Left renal pelvis (tissue), 4 donors: ENCODE measurements at regions not wholly inside any gene's neighbourhood (a gene's known extent, or its start where the extent isn't known, plus 50 kb on each side); places are given as distances from the start of the nearest gene placed in this dataset.

ENCODE experiments used
- DNase-seq, 4 donors: peaks; one replicate each; pipeline ENCODE4 v3.0.0-alpha.2; 2013; ENCODE audit warnings: low read depth in 4 of 4, low spot score in 3 of 4

DNA sequence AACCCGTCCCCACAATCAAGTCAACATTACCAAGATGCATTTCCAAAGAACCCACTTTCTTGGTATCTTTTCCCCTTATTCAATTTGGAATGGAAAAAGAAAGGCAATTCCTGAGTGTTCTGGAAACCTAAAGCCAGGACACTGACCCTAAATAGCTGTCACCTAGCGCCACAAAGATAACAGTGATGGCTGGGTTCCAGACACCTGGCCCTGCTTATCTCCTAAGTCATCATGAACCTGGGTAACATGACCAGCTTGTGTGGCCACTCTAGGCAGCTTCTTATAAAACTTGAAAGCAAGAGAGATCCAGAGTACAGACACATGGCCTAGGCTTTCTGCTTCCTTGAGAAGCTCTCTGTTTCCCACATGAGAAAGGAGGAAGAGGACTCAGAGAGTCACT lies 95.4 kb downstream of the BOD1L2 start:
- no peak for DNase-seq

GRCh38 chr18:57243624-57244179 lies 96.8 kb downstream of the BOD1L2 start:
- DNase-seq = no peak

DNA sequence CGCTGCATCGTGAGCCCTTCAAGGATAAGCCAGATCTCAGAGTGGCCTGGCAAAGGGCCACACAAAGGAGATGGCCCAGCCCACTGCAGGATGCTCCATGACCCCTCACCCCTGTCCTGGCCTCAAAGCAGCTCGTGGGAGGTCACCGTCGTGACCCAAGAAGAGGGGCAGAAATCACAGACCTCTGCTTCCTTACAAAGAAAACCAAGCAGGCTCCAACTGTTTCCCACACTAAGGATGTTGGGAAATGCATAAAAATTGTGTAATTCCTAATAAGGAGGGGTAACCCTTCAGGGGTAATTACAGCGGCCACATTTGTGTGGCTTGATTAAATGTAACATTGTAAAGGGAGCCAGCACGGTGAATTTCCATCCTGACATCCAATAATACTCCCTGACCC lies 102.3 kb downstream of the BOD1L2 start:
- no peak for DNase-seq

- peak in 1 of 4 donors; percentile 11 for DNase-seq
These were observed 102.5 kb upstream of the ST8SIA3 start for GRCh38 chr18:57249883-57250282.

- no peak for DNase-seq
These were observed 100.6 kb upstream of the ST8SIA3 start for GRCh38 chr18:57251747-57252146.

- DNase-seq = no peak
These were observed 98.5 kb upstream of the ST8SIA3 start for GRCh38 chr18:57253903-57254302.

GRCh38 chr18:57258131-57258777 lies 94.1 kb upstream of the ST8SIA3 start:
- DNase-seq = no peak

DNA sequence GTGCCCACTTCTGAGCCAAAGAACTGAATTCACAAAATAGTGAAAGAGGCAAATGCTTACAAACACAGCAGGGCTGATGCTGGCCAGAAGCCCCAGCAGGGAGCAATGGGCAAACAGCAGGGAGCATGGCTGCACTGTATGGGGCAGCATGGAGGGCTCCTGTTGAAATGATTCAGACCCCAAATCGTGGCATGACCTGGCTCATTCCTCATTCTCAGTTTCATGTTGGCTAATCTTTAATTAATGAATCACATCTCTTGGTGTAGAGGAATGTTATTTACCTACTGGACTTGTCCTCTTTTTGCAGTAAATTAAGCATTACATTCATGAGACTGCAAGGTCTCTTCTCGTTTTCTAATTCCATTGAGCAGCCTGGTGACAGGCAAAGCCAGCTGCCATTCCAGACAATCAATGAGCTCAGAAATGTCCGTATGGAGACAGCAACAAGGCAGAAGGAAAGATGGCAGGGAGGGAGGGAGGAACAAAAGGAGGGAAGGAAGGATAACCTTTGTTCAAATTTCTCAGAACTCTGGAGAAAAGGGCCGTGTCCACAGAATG lies 84.9 kb upstream of the ST8SIA3 start:
- no peak for DNase-seq

GRCh38 chr18:57269756-57270155 lies 82.6 kb upstream of the ST8SIA3 start:
- DNase-seq = no peak

DNA sequence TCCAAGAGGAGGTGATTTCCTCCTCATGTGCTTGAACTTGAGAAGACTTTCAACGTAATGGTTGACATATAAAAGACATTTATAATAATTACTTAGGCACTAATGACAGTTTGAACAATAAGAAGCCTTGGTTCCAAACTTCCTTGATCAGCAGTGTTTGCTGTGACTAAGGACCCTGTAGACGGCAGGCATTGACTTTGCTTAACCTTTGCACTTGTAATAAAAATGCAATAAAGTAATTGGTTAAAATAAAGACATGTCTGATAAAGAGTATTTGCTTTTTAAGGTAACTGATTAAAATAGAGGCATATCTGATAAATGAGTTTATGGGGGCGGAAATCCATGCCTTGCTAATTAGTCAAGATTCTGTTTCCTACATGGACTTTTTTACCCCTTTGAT lies 82.2 kb upstream of the ST8SIA3 start:
- no peak for DNase-seq

- no peak for DNase-seq
These were observed 79.2 kb upstream of the ST8SIA3 start for GRCh38 chr18:57273194-57273593.

DNA sequence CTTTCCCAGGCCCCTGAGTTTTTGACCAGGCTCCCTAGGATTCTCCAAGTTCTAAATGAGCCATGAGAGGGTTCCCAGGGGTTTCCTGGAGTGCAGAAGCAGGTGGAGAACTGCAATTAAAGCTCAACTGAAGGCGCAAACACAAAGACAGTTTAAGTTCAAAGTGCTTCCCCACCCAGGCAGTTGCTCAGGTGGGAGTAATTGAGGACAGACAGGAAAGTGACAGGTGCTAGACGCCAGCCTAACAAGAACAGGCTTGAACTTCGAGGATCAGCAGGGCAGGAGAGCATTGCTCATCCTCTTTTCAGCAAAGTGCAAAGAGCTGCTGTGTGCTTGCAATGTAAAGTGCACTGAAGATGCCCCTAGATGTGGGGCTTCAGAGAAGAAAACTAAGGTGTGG lies 77.2 kb upstream of the ST8SIA3 start:
- no peak for DNase-seq

GRCh38 chr18:57276829-57277228 lies 75.5 kb upstream of the ST8SIA3 start:
- no peak for DNase-seq

DNA sequence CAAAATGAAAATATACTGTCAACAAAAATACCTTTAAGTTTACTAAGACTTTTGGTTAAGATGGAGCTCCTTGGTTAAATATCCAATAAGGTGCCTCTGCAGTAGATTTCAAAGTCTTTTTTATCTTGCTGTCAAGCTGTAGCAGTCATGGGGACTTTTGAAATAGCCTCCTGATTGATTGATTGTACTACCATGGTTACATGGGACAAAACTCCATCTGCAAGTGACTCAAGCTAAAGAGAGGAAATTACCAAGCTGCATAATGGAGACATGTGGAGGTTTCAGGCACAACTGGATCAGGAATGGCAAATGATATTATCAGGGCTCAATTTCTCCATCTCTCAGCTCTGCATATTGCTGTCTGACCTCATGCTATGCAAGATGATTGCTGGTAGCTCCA lies 73.4 kb upstream of the ST8SIA3 start:
- DNase-seq = no peak

DNA sequence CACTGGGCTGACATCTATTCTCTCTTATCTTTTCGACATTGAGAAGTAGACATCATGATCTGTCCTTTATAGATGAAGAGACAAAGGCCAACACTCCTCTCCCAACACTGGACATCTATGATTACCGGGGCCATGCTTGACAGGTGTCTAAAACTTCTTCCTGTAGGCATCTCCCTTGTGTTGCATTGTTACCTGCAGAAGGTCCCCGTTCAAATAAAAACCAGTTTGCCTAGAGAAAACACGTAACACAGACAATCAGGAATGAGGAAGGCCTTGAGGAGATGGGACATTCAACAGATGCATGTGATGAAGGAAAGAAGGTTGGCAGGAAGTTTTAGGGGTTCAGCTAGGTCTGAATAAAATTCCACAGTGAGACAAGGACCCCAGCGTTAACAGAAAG lies 70.8 kb upstream of the ST8SIA3 start:
- no peak for DNase-seq

DNA sequence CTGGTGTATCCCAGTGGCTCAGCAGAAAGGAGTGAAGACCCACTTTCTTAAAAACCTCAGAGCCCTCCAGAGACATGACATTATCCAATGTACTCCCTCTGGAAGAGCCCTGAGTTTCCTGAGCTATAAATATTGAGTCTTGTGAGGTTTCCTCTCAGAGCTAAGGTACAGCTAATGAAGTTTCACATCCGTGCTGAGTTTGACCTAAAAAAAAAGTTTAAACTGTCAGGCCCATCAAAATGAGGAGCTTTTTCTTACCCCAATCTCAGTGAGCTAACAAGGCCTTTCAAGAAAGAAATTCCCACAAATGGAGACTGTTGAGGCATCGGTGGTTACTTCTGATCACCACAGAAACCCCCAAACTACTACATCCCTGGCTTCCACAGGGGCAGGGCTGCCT lies 65.4 kb upstream of the ST8SIA3 start:
- no peak for DNase-seq

DNA sequence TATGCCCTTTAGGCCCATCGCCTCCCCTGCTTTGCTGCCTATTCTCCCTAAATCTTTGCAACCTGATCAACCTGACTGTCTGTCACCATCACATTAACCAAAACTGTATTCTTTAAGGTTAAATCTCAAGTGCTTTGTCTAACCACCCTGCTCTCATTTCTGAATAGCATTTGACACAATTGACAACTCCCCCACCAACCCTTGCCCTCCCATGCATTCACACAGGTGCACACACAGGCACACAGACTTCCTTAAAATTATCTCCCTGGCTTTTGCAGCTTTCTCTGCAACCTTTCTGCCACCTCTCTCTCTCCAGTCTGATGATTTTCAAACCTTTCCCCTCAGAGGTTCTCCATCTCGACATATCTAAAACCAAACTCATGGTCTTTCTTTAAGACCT lies 64.6 kb upstream of the ST8SIA3 start:
- DNase-seq = no peak

- no peak for DNase-seq
These were observed 57.8 kb upstream of the ST8SIA3 start for GRCh38 chr18:57294547-57294946.

DNA sequence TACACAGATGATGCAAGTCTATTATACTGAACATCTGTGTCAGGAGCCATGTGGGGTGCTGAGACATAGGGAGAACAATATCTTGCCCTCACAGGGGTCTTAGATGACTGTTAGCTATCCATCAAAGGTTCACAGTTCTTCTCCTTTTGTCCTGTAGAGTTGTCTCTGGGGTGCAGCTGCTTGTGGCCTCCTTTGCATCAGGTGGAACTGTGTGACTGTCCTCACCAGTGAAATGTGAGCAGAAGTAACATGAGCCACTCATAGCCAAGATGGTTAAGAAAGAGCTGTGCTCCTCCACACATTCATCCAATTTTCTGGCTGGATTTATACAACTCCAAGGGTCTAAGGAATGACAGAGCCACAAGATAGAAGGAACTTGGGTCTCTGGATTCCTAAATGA lies 56.0 kb upstream of the ST8SIA3 start:
- DNase-seq = no peak

DNA sequence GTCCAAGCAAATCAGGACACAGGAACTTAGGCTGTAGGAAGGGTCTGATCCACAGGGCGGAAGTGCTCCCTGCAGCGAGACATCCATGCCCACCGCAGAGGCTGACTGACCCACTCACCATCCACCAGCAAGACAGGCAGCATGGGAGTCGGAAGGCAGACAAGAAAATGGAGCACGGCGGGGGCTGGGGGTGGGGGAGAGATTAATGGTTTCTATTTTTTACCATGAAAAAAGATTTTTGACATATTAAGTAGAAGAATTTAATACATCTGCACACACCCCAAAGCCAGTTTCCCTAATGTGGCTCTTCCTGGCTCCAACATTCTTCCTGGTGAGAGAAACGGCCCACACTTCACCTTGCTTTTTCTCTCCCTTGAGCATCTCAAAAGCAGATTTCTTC lies 55.1 kb upstream of the ST8SIA3 start:
- no peak for DNase-seq

DNA sequence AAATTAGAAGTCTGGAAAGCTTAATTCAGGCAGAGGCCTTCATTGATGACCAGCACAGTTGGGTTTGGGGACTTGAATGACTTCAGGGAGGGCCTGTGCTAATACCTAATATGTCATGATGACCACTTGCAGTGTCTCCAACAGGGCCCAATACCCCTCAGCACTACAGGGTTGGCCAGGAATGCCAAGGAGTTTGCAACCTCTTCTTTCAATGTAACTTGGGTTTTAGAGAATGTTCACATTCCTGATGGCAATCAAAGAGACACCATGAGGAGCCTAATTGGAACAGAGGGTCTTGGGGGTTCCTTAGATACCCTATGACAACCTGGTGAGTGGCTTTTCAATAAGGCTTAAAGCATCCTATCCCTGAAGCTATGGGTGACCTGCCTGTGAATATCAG lies 52.4 kb upstream of the ST8SIA3 start:
- DNase-seq = no peak
